Memory B cell (primary cell): ENCODE measurements at regions not wholly inside any gene's neighbourhood (a gene's known extent, or its start where the extent isn't known, plus 50 kb on each side); places are given as distances from the start of the nearest gene placed in this dataset.

Source experiments
- ATAC-seq: fragments of 150-1000 bp; cut with Tn5 transposase; 2 replicates; pipeline ENCODE4 v1.10.0; 2021; ENCODE audit warnings: low read depth, mild to moderate bottlenecking, moderate library complexity
- DNase-seq, 2 donors: peaks; one replicate each; pipeline ENCODE4 v3.0.0; 2022; ENCODE audit warnings: low spot score in 2 of 2
- H3K27ac Mint-ChIP-seq: one replicate; pipeline ENCODE4 v1.8.0; 2022; ENCODE audit warnings: mild to moderate bottlenecking, moderate library complexity, mixed read lengths
- H3K27me3 Mint-ChIP-seq: one replicate; pipeline ENCODE4 v1.8.0; 2022; ENCODE audit warnings: mixed read lengths
- H3K36me3 Mint-ChIP-seq: one replicate; pipeline ENCODE4 v1.8.0; 2022; ENCODE audit warnings: mild to moderate bottlenecking, mixed read lengths
- H3K4me1 Mint-ChIP-seq: one replicate; pipeline ENCODE4 v1.8.0; 2022; ENCODE audit warnings: mixed read lengths
- H3K4me3 Mint-ChIP-seq: one replicate; pipeline ENCODE4 v1.8.0; 2022; ENCODE audit warnings: mild to moderate bottlenecking, moderate library complexity, mixed read lengths
- H3K9me3 Mint-ChIP-seq: one replicate; pipeline ENCODE4 v1.8.0; 2022; ENCODE audit warnings: mixed read lengths

DNA sequence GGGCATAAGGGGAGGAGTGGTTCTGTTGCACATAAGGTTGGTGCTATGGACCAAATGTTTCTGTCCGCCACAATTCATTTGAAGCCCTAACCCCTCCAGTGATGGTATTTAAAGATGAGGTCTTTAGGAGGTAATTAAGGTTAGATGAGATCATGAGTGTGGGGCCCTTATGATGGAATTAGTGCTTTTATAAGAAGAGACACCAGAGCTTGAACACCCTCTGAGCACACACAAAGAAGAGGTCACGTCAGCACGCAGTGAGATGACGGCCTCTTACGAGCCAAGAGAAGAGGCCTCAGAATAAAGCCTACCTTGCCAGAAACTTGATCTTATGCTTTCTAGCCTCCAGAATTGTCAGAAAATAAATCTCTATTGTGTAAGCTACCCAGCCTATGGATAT is 386.4 kb upstream of the CYRIA start:
- Mint-ChIP-seq H3K27me3 (no peaks in the 10 kb centered on the region), H3K36me3 (no peaks in the 10 kb centered on the region), H3K4me1 (peaks cover 7% of the 10 kb centered on the region), H3K4me3 (no peak overlapping the region), H3K9me3 (no peaks in the 10 kb centered on the region), H3K27ac (no peak overlapping the region)
- ATAC-seq (no peak), DNase-seq (no peak)

DNA sequence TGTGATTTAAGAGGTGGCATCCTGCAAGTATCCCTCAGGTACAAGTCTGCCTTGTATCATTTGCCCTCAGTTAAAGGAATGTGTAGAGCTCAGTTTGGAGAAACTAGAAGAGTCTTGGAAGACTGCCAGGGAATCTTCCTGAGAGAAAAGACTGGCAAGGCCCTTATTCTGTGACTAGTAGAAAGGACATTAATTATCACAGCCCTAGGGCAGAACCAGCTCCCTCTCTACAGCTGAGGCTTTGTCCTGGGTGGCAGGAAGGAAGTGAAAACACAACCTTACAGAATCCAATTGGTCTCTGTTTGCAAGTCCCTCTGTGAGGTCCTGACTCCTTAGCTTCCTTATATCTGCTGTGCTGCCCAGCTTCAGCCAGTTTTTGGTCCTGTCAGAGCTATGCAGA is 385.9 kb upstream of the CYRIA start:
- no peaks in the 10 kb centered on the region for H3K27me3 Mint-ChIP-seq
- DNase-seq (no peak), ATAC-seq (no peak)
- no peaks in the 10 kb centered on the region for H3K36me3 Mint-ChIP-seq
- no peaks in the 10 kb centered on the region for H3K9me3 Mint-ChIP-seq
- H3K4me1 Mint-ChIP-seq = peaks cover 4% of the 10 kb centered on the region
- H3K27ac Mint-ChIP-seq = no peak overlapping the region
- H3K4me3 Mint-ChIP-seq = no peak overlapping the region

DNA sequence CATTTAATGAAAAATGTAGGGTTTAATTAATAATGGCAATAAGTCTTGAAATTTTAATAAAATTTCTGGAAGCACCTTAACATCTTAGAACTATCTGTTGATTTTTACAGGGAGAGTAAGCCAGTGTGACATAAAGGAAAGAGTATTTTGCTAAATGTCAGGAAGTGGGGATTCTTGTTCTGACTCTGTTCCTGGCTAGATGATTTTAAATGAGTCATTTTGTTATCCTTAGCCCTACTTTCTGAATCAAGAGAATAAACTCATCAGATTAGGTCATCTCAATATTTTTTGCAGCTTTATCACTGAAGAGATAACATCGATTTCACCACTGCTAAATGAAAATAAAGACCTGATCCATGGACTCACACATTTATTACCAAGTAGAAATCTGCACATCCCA is 377.5 kb upstream of the CYRIA start:
- ATAC-seq (no peak), DNase-seq (no peak)

GRCh38 chr2:17036361-17036760 is 370.7 kb upstream of the CYRIA start:
- Mint-ChIP-seq H3K27me3 (peaks cover 6% of the 10 kb centered on the region), H3K9me3 (peaks cover 1% of the 10 kb centered on the region), H3K36me3 (peaks cover 5% of the 10 kb centered on the region), H3K4me3 (no peak overlapping the region), H3K27ac (no peak overlapping the region), H3K4me1 (no peaks in the 10 kb centered on the region)
- ATAC-seq (no peak), DNase-seq (no peak)

More for the DNA sequence above, 377.5 kb upstream of the CYRIA start:
- Mint-ChIP-seq H3K36me3 (no peaks in the 10 kb centered on the region), H3K27me3 (no peaks in the 10 kb centered on the region), H3K9me3 (peaks cover 2% of the 10 kb centered on the region), H3K27ac (no peak overlapping the region), H3K4me3 (no peak overlapping the region), H3K4me1 (no peaks in the 10 kb centered on the region)

GRCh38 chr2:17035010-17035409 is 369.4 kb upstream of the CYRIA start:
- Mint-ChIP-seq H3K4me3 (no peak overlapping the region), H3K36me3 (peaks cover 5% of the 10 kb centered on the region), H3K27ac (no peak overlapping the region), H3K9me3 (peaks cover 1% of the 10 kb centered on the region), H3K27me3 (peaks cover 6% of the 10 kb centered on the region), H3K4me1 (no peaks in the 10 kb centered on the region)
- ATAC-seq (no peak), DNase-seq (no peak)

DNA sequence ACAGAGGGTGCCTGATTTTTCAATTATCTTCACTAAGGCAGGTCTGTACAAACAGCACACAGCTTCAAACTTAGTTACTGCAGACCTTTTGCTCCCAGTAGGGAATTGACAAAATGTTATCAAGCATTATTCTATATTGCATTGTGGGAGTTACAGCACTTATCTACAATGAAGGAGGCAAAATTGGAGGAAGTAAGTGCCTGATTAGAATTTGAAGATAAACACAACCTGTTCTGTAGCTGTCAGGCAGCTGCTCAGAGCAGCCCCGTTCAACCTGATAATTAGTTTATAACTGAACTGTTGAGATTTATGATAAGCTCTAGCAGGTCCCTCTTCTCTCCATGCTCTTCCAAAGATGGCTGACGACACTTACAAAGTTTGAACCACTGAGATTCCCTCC is 364.4 kb upstream of the CYRIA start:
- Mint-ChIP-seq H3K27me3 (peaks cover 1% of the 10 kb centered on the region), H3K4me1 (no peaks in the 10 kb centered on the region)

DNA sequence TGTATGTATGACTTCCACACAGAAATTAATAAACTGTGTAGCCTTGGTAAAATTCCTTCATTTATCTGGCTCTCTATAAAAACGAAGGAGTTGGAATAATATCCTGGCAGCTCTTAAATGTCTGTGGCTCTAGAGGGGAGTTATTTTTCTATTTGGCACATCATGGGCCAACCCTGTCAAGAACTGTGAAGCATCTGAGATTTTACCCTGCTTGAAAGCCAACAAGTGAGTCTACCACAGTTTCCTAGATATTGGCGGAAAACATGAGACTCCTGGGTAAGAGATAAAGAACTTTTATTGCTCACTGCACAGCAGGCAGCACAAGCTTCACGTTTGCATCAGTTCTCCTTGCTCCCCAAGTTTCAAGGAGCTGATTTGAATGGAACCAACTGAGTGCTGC is 346.7 kb upstream of the CYRIA start:
- Mint-ChIP-seq H3K4me1 (no peaks in the 10 kb centered on the region), H3K27me3 (no peaks in the 10 kb centered on the region), H3K4me3 (no peak overlapping the region), H3K27ac (no peak overlapping the region), H3K36me3 (no peaks in the 10 kb centered on the region), H3K9me3 (no peaks in the 10 kb centered on the region)
- DNase-seq (no peak), ATAC-seq (no peak)

More for the DNA sequence above, 364.4 kb upstream of the CYRIA start:
- ATAC-seq (no peak), DNase-seq (no peak)
- H3K27ac Mint-ChIP-seq = no peak overlapping the region
- H3K36me3 Mint-ChIP-seq = peaks cover 5% of the 10 kb centered on the region
- no peak overlapping the region for H3K4me3 Mint-ChIP-seq
- H3K9me3 Mint-ChIP-seq = peaks cover 3% of the 10 kb centered on the region

- Mint-ChIP-seq H3K27me3 (no peaks in the 10 kb centered on the region), H3K27ac (no peak overlapping the region), H3K4me1 (no peaks in the 10 kb centered on the region), H3K36me3 (no peaks in the 10 kb centered on the region), H3K4me3 (no peak overlapping the region), H3K9me3 (no peaks in the 10 kb centered on the region)
- DNase-seq (no peak), ATAC-seq (no peak)
These were observed 344.5 kb upstream of the CYRIA start for GRCh38 chr2:17010104-17010503.

DNA sequence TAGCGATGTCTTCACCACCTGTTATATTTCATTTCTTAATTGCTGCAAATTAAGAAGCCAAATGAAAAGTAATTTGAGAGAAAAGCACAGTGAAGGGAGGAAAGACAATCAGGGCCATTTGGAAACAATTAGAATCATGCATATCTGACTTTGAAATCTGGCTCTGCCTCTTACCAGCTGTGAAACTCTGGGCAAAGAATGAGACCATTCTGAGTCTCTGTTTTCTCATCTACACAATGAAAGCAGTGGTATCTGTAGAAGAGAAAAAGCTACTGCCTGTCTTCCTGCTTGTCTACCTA is 334.5 kb upstream of the CYRIA start:
- peaks cover 2% of the 10 kb centered on the region for H3K27me3 Mint-ChIP-seq
- DNase-seq = no peak
- no peak overlapping the region for H3K27ac Mint-ChIP-seq
- peaks cover 3% of the 10 kb centered on the region for H3K36me3 Mint-ChIP-seq
- peaks cover 6% of the 10 kb centered on the region for H3K9me3 Mint-ChIP-seq
- H3K4me3 Mint-ChIP-seq = no peak overlapping the region
- ATAC-seq = no peak
- H3K4me1 Mint-ChIP-seq = no peaks in the 10 kb centered on the region

DNA sequence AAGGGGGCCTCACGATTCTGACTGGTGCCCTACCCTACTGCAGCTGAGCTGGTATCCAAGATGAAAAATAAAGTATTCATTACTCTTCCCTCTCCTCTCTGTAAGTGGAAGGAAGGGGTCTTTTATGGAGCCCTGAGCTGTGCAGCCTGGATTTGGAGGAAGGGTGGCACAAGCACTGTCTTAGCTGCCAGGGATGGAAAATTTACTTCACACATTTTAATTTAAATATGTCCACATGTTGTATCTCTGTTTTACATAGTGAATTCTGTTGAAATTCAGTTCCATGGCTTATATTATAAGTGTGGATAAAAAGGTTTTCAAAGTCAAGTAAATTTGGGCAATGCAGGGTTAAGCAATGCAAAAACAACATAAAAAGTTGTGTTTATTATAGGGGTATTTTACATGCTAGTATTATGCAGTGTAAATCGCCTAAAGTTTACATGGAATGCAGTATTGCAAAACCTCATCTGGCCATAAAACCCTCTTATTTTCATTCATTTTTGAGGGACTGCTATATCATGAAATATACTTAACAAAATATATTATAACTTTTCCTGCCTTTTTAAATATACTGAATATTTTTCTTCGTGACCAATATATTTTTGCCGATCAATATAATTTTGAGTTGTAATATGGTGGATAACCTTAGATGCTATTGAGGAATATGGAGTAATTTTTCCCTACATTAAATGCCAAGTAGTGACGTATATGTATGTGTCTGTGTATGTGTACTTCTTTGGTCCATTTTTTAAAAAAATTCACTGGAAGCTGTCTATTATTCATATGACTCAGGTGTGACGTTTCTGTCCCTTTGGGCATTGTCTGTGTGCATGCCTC is 333.9 kb upstream of the CYRIA start:
- no peak for ATAC-seq
- DNase-seq = no peak
- H3K4me1 Mint-ChIP-seq = no peaks in the 10 kb centered on the region
- peaks cover 2% of the 10 kb centered on the region for H3K27me3 Mint-ChIP-seq
- H3K27ac Mint-ChIP-seq = no peak overlapping the region
- H3K36me3 Mint-ChIP-seq = peaks cover 5% of the 10 kb centered on the region
- peaks cover 10% of the 10 kb centered on the region for H3K9me3 Mint-ChIP-seq
- H3K4me3 Mint-ChIP-seq = no peak overlapping the region

GRCh38 chr2:16978301-16978700 is 312.7 kb upstream of the CYRIA start:
- Mint-ChIP-seq H3K27me3 (no peaks in the 10 kb centered on the region), H3K27ac (no peak overlapping the region), H3K36me3 (no peaks in the 10 kb centered on the region), H3K4me3 (no peak overlapping the region), H3K4me1 (peaks cover 3% of the 10 kb centered on the region), H3K9me3 (no peaks in the 10 kb centered on the region)
- DNase-seq (no peak), ATAC-seq (no peak)

DNA sequence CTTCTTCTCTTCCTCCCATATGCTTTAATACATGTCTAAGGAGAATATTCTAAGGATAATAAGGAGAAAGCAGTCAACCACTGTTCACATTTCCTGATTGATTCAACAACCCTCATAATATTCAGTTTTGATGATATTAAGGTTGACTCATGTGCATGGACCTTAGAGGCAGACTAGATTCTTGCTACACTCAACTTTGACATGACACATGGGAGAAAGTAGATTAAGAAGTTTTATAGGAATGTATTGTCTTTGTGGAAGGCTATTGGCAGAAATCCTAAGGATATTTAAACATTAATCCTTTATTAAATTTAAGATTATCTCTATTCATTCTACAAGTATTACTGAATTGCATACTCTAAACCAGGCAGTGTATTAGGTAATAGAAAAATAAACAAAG is 309.1 kb upstream of the CYRIA start:
- ATAC-seq = no peak
- Mint-ChIP-seq H3K27ac (no peak overlapping the region), H3K4me1 (peaks cover 8% of the 10 kb centered on the region), H3K9me3 (peaks cover 1% of the 10 kb centered on the region), H3K36me3 (no peaks in the 10 kb centered on the region), H3K4me3 (no peak overlapping the region), H3K27me3 (no peaks in the 10 kb centered on the region)
- no peak for DNase-seq

DNA sequence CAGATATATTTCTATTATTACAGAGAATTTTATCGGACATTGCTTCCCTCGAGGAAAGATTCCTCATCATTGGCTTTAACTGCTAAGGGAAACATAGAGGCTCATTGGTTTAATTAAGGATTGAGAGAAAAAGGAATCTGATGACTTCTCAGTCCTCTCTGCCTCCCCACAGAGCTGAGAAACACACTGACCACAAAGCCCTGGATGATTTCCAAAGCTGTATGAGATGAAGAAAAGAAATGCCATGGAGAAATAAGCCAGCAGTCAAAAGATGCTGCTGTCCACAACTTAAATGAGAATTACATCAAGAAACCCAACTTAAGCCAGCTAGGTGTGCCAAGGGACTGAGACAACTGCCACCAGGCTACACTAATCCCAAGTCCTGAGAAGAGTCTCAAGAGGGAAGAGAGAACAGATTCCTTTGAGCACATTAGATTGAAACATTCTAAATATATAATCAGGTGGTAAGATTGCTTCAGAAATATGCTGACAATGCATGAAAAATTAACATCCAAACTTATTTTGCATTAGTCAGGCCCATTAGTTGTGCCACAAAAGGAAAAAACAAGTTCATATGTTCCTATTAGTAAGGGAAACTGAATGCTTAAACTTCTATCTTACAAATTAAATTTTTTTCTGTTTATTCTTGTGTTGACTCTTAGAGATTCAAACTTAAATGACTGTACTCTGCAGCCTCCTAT is 308.1 kb upstream of the CYRIA start:
- DNase-seq = no peak
- H3K4me1 Mint-ChIP-seq = peaks cover 8% of the 10 kb centered on the region
- H3K27me3 Mint-ChIP-seq = no peaks in the 10 kb centered on the region
- no peak for ATAC-seq
- no peak overlapping the region for H3K4me3 Mint-ChIP-seq
- peaks cover 1% of the 10 kb centered on the region for H3K9me3 Mint-ChIP-seq
- no peaks in the 10 kb centered on the region for H3K36me3 Mint-ChIP-seq
- no peak overlapping the region for H3K27ac Mint-ChIP-seq

GRCh38 chr2:16972276-16972675 is 306.6 kb upstream of the CYRIA start:
- Mint-ChIP-seq H3K27ac (no peak overlapping the region), H3K36me3 (no peaks in the 10 kb centered on the region), H3K27me3 (no peaks in the 10 kb centered on the region), H3K4me1 (peaks cover 5% of the 10 kb centered on the region), H3K4me3 (no peak overlapping the region), H3K9me3 (peaks cover 1% of the 10 kb centered on the region)
- DNase-seq (no peak), ATAC-seq (no peak)

- H3K4me3 Mint-ChIP-seq = no peak overlapping the region
- no peak for ATAC-seq
- peaks cover 1% of the 10 kb centered on the region for H3K9me3 Mint-ChIP-seq
- DNase-seq = no peak
- no peaks in the 10 kb centered on the region for H3K36me3 Mint-ChIP-seq
- no peaks in the 10 kb centered on the region for H3K27me3 Mint-ChIP-seq
- H3K27ac Mint-ChIP-seq = no peak overlapping the region
- H3K4me1 Mint-ChIP-seq = peaks cover 5% of the 10 kb centered on the region
These were observed 306.1 kb upstream of the CYRIA start for GRCh38 chr2:16971722-16972234.
